Activated CD4-positive, alpha-beta T cell treated with anti-CD3 and anti-CD28 coated beads, Interleukin-2, amount 10 ng/mL, durations not matched to agents 24 days and 14 days (primary cell): ENCODE measurements at regions not wholly inside any gene's neighbourhood (a gene's known extent, or its start where the extent isn't known, plus 50 kb on each side); places are given as distances from the start of the nearest gene placed in this dataset.
A peak's percentile ranks its signal among the peaks of the same experiment; 100 is the strongest.

Experiments
- DNase-seq: peaks from one replicate; pipeline ENCODE4 v3.0.0; 2022
- H3K27ac Mint-ChIP-seq: one replicate; pipeline ENCODE4 v1.8.0; 2022; ENCODE audit warnings: mild to moderate bottlenecking, mixed read lengths
- H3K27me3 Mint-ChIP-seq: one replicate; pipeline ENCODE4 v1.8.0; 2022; ENCODE audit warnings: mixed read lengths
- H3K36me3 Mint-ChIP-seq: one replicate; pipeline ENCODE4 v1.8.0; 2022; ENCODE audit warnings: low read depth, mild to moderate bottlenecking, mixed read lengths
- H3K4me1 Mint-ChIP-seq: one replicate; pipeline ENCODE4 v1.8.0; 2021; ENCODE audit warnings: mixed read lengths
- H3K4me3 Mint-ChIP-seq: one replicate; pipeline ENCODE4 v1.8.0; 2022; ENCODE audit warnings: mild to moderate bottlenecking, moderate library complexity, mixed read lengths
- H3K9me3 Mint-ChIP-seq: one replicate; pipeline ENCODE4 v1.8.0; 2021; ENCODE audit warnings: mixed read lengths
- intact Hi-C: fragments of 100-400 bp; cut with micrococcal nuclease; formaldehyde crosslinking; loops from one replicate; pipeline ENCODE4 v1.15.1; 2023

- H3K4me3 Mint-ChIP-seq, result no peak overlapping the region
- no peaks in the 10 kb centered on the region for H3K36me3 Mint-ChIP-seq
- no peak overlapping the region for H3K27ac Mint-ChIP-seq
- H3K27me3 Mint-ChIP-seq, result peaks cover 57% of the 10 kb centered on the region
- DNase-seq, result peak; percentile 34
- intact Hi-C loops, result no loop called here
- no peaks in the 10 kb centered on the region for H3K9me3 Mint-ChIP-seq
- H3K4me1 Mint-ChIP-seq, result no peaks in the 10 kb centered on the region
Observed at GRCh38 chr7:22630069-22630468, 96.9 kb upstream of the IL6 start.

DNA sequence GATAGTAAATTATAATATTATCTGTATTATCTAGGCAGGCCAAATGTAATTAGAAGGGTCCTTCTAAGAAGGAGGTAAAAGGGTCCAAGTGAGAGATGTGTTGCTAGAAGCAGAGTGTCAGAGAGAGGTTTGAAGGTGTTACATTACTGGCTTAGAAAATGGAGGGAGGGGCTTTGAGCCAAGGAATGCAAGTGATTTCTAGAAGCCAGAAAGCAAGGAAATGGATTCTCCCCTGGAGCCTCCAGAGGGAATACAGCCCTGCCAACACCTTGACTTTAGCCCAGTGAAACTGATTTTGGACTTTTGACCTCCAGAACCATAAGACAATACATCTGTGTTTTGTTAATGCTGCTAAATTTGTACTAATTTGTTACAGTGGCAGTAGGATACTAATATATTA, 97.9 kb upstream of the IL6 start:
- H3K4me3 Mint-ChIP-seq, result no peak overlapping the region
- H3K27ac Mint-ChIP-seq, result no peak overlapping the region
- H3K9me3 Mint-ChIP-seq, result no peaks in the 10 kb centered on the region
- intact Hi-C loops, result no loop called here
- H3K27me3 Mint-ChIP-seq, result peaks cover 52% of the 10 kb centered on the region
- DNase-seq, result no peak
- no peaks in the 10 kb centered on the region for H3K36me3 Mint-ChIP-seq
- no peaks in the 10 kb centered on the region for H3K4me1 Mint-ChIP-seq

DNA sequence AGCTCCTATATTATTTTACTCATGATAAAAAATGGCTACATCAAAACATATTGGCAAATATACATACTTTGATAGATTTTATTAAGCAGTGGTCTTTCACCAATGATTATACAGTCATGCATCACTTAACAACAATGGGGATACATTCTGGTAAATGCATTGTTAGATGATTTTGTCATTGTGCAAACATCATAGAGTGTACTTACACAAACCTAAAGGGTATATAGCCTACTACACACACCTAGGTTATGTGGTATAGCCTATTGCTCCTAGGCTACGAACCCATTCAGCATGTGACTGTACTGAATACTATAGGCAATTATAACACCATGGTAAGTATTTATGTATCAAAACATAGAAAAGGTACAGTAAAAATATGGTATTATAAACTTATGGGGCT, 98.9 kb upstream of the IL6 start:
- Mint-ChIP-seq H3K27ac (no peak overlapping the region), H3K9me3 (no peaks in the 10 kb centered on the region), H3K27me3 (peaks cover 47% of the 10 kb centered on the region), H3K4me1 (no peaks in the 10 kb centered on the region), H3K36me3 (no peaks in the 10 kb centered on the region), H3K4me3 (no peak overlapping the region)
- intact Hi-C loops, result no loop called here
- no peak for DNase-seq

GRCh38 chr7:22627136-22627535, 99.9 kb upstream of the IL6 start:
- intact Hi-C loops, result no loop called here
- Mint-ChIP-seq H3K27ac (no peak overlapping the region), H3K36me3 (no peaks in the 10 kb centered on the region), H3K4me3 (no peak overlapping the region), H3K9me3 (no peaks in the 10 kb centered on the region), H3K4me1 (no peaks in the 10 kb centered on the region), H3K27me3 (peaks cover 43% of the 10 kb centered on the region)
- no peak for DNase-seq

DNA sequence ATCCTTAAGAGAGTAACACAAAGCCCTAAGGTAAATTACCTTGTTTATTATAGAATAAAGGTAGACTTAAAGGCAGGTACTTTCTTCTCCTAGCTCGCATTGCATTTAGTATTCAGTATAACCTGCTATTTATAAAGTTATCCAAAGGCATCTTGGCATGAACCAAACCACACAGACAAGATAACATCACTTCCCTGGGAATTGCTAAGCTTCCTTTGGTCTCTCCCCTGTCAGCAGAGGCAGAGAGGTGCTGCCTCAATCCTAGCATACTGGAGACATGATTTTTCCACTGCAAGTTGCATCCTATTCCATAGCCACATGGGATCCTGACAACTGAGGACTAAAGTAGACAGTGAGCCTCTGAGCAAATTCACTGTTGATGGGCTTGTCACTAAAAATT, 101.7 kb upstream of the IL6 start:
- H3K27ac Mint-ChIP-seq, result no peak overlapping the region
- H3K9me3 Mint-ChIP-seq, result no peaks in the 10 kb centered on the region
- H3K4me1 Mint-ChIP-seq, result no peaks in the 10 kb centered on the region
- intact Hi-C loops, result no loop called here
- DNase-seq, result no peak
- no peaks in the 10 kb centered on the region for H3K36me3 Mint-ChIP-seq
- H3K27me3 Mint-ChIP-seq, result peaks cover 36% of the 10 kb centered on the region
- H3K4me3 Mint-ChIP-seq, result no peak overlapping the region

- Mint-ChIP-seq H3K27me3 (peaks cover 33% of the 10 kb centered on the region), H3K4me3 (no peak overlapping the region), H3K4me1 (no peaks in the 10 kb centered on the region), H3K9me3 (no peaks in the 10 kb centered on the region), H3K27ac (no peak overlapping the region), H3K36me3 (no peaks in the 10 kb centered on the region)
- intact Hi-C loops, result no loop called here
- DNase-seq, result no peak
Observed at GRCh38 chr7:22624781-22625180, 102.2 kb upstream of the IL6 start.

- Mint-ChIP-seq H3K27ac (no peak overlapping the region), H3K9me3 (peaks cover 3% of the 10 kb centered on the region), H3K4me3 (no peak overlapping the region), H3K36me3 (no peaks in the 10 kb centered on the region), H3K27me3 (peaks cover 28% of the 10 kb centered on the region), H3K4me1 (no peaks in the 10 kb centered on the region)
- intact Hi-C loops, result no loop called here
- DNase-seq, result no peak
Observed at GRCh38 chr7:22622116-22622785, 104.7 kb upstream of the IL6 start.

GRCh38 chr7:22618528-22618927, 108.5 kb upstream of the IL6 start:
- intact Hi-C loops, result no loop called here
- H3K36me3 Mint-ChIP-seq, result no peaks in the 10 kb centered on the region
- no peak overlapping the region for H3K27ac Mint-ChIP-seq
- peaks cover 27% of the 10 kb centered on the region for H3K27me3 Mint-ChIP-seq
- H3K4me1 Mint-ChIP-seq, result peaks cover 2% of the 10 kb centered on the region
- DNase-seq, result no peak
- H3K4me3 Mint-ChIP-seq, result no peak overlapping the region
- H3K9me3 Mint-ChIP-seq, result peaks cover 17% of the 10 kb centered on the region

GRCh38 chr7:22617166-22617565, 109.8 kb upstream of the IL6 start:
- intact Hi-C loops, result no loop called here
- H3K27me3 Mint-ChIP-seq, result peaks cover 29% of the 10 kb centered on the region
- peaks cover 17% of the 10 kb centered on the region for H3K9me3 Mint-ChIP-seq
- no peak for DNase-seq
- no peaks in the 10 kb centered on the region for H3K36me3 Mint-ChIP-seq
- H3K4me1 Mint-ChIP-seq, result peaks cover 2% of the 10 kb centered on the region
- no peak overlapping the region for H3K4me3 Mint-ChIP-seq
- H3K27ac Mint-ChIP-seq, result no peak overlapping the region

- H3K27ac Mint-ChIP-seq, result no peak overlapping the region
- H3K9me3 Mint-ChIP-seq, result peaks cover 22% of the 10 kb centered on the region
- H3K4me1 Mint-ChIP-seq, result peaks cover 2% of the 10 kb centered on the region
- DNase-seq, result no peak
- H3K36me3 Mint-ChIP-seq, result no peaks in the 10 kb centered on the region
- intact Hi-C loops, result no loop called here
- no peak overlapping the region for H3K4me3 Mint-ChIP-seq
- H3K27me3 Mint-ChIP-seq, result peaks cover 28% of the 10 kb centered on the region
Observed at GRCh38 chr7:22613496-22613895, 113.5 kb upstream of the IL6 start.

DNA sequence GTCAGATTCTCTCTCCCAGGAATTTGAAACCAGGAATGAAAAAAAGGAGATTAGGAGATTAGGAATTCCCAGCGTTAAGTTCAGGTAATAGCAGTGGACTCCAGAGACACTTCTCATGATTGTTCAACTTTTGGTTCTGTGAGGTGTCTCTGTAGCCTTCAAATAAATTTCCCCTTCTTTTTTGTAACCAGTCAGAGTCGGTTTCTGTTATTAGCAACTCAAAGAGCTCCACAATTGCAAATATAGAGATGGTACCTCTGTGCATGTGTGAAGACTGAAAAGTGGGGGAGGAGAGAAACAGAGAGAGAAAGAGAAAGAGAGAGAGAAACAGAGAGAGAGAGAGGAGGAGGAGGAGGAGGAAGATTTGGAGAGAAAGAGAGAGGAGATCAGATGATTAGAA, 112.8 kb upstream of the STEAP1B start:
- no peak overlapping the region for H3K27ac Mint-ChIP-seq
- no peak overlapping the region for H3K4me3 Mint-ChIP-seq
- no peak for DNase-seq
- peaks cover 2% of the 10 kb centered on the region for H3K4me1 Mint-ChIP-seq
- peaks cover 22% of the 10 kb centered on the region for H3K9me3 Mint-ChIP-seq
- no peaks in the 10 kb centered on the region for H3K36me3 Mint-ChIP-seq
- H3K27me3 Mint-ChIP-seq, result peaks cover 28% of the 10 kb centered on the region
- intact Hi-C loops, result no loop called here

- intact Hi-C loops, result no loop called here
- H3K27me3 Mint-ChIP-seq, result peaks cover 28% of the 10 kb centered on the region
- peaks cover 14% of the 10 kb centered on the region for H3K9me3 Mint-ChIP-seq
- H3K36me3 Mint-ChIP-seq, result no peaks in the 10 kb centered on the region
- H3K27ac Mint-ChIP-seq, result no peak overlapping the region
- DNase-seq, result no peak
- H3K4me3 Mint-ChIP-seq, result no peak overlapping the region
- peaks cover 2% of the 10 kb centered on the region for H3K4me1 Mint-ChIP-seq
Observed at GRCh38 chr7:22611758-22612079, 111.7 kb upstream of the STEAP1B start.

- Mint-ChIP-seq H3K36me3 (no peaks in the 10 kb centered on the region), H3K27ac (no peak overlapping the region), H3K27me3 (peaks cover 29% of the 10 kb centered on the region), H3K4me3 (no peak overlapping the region), H3K9me3 (peaks cover 13% of the 10 kb centered on the region), H3K4me1 (peaks cover 2% of the 10 kb centered on the region)
- intact Hi-C loops, result no loop called here
- no peak for DNase-seq
Observed at GRCh38 chr7:22610951-22611757, 111.2 kb upstream of the STEAP1B start.

GRCh38 chr7:22610263-22610662, 110.3 kb upstream of the STEAP1B start:
- no peak for DNase-seq
- Mint-ChIP-seq H3K4me1 (peaks cover 2% of the 10 kb centered on the region), H3K4me3 (no peak overlapping the region), H3K27me3 (peaks cover 27% of the 10 kb centered on the region), H3K27ac (no peak overlapping the region), H3K36me3 (no peaks in the 10 kb centered on the region), H3K9me3 (peaks cover 10% of the 10 kb centered on the region)
- intact Hi-C loops, result no loop called here

DNA sequence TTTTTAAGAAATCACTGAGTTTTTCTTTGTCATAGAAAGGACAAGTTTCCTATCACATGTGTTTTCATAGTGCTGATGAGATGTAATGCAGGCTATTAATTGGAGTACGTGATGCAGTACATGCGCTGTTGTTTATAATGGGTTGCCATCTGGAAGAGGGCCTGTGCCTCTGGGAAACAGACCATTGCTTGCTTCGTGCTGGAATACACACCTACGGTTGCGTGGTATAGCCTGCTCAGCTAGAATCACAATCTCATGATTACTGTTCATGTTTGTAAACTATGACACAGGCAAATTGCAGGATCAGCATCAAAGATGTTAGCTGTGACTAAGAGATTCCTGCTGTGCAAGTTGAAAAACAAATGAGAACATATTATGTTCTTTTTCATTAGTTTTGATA, 107.2 kb upstream of the STEAP1B start:
- DNase-seq, result no peak
- Mint-ChIP-seq H3K4me1 (no peaks in the 10 kb centered on the region), H3K36me3 (no peaks in the 10 kb centered on the region), H3K27me3 (peaks cover 32% of the 10 kb centered on the region), H3K9me3 (peaks cover 6% of the 10 kb centered on the region), H3K4me3 (no peak overlapping the region), H3K27ac (no peak overlapping the region)
- intact Hi-C loops, result no loop called here
